GM12874 (cell line): ENCODE measurements at regions not wholly inside any gene's neighbourhood (a gene's known extent, or its start where the extent isn't known, plus 50 kb on each side); places are given as distances from the start of the nearest gene placed in this dataset.

Experiments
- TF ChIP-seq, protein P1 (sequence below): IDR thresholded peaks from 2 replicates; pipeline ENCODE4 v1.5.1; 2011; ENCODE audit warnings: low read depth, mild to moderate bottlenecking, control low read depth, low read length, moderate library complexity; ENCODE audit not compliant: insufficient read depth

DNA sequence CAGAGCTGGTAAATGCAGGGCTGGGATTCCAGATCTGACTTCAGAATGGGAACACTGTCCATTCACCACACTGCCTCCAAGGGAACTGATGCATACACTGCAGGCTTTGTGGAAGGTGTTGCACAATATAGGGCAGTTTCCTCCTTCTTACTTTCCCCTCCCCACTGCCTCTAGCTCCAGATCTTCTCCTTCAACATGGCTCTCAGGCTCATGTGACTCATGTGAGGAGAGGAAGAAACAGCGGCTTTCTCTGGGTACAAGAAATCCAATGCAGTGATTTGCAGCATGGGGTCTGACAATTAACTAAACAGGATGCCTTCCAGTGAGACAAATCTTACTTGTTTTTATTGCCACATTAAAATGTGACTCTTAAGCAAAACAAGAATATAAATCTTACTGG is 447.6 kb upstream of the CCDC196 start:
- TF ChIP-seq, protein P1, sequence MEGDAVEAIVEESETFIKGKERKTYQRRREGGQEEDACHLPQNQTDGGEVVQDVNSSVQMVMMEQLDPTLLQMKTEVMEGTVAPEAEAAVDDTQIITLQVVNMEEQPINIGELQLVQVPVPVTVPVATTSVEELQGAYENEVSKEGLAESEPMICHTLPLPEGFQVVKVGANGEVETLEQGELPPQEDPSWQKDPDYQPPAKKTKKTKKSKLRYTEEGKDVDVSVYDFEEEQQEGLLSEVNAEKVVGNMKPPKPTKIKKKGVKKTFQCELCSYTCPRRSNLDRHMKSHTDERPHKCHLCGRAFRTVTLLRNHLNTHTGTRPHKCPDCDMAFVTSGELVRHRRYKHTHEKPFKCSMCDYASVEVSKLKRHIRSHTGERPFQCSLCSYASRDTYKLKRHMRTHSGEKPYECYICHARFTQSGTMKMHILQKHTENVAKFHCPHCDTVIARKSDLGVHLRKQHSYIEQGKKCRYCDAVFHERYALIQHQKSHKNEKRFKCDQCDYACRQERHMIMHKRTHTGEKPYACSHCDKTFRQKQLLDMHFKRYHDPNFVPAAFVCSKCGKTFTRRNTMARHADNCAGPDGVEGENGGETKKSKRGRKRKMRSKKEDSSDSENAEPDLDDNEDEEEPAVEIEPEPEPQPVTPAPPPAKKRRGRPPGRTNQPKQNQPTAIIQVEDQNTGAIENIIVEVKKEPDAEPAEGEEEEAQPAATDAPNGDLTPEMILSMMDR: no peak

DNA sequence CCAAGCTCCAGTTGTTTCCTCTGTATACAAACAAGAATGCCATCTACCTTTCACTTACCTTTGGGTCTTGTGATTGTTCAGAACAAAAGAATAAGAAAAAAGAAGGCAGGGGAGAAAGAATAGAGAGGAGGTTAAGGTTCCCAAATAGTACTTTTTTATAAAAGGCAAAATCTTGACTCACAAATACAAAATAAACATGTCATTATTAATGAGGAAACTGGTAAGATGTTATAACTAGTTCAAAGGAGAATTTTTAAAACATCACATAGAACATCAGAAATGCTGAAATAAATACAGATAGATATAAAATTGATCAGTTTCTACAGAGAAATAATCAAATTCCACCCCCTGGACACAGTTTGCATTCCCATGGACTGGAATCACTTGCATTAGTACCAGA is 446.7 kb upstream of the CCDC196 start:
- TF ChIP-seq, protein P1: no peak

DNA sequence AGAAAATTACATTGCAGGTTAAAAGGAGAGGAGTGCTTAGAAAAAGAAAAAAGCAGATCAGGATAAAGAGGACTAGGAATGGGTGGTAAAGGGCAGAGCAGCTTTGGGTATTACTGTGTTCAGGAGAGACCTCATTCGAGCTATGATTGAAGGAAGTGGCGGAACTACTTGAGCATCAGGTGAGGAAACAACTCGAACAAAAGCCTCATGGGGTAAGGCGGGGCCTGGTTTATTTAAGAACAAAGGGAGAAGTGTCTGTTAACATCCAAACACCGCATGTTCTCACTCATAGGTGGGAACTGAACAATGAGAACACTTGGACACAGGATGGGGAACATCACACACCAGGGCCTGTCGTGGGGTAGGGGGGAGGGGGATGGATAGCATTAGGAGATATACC is 444.6 kb upstream of the CCDC196 start:
- TF ChIP-seq, protein P1: no peak

DNA sequence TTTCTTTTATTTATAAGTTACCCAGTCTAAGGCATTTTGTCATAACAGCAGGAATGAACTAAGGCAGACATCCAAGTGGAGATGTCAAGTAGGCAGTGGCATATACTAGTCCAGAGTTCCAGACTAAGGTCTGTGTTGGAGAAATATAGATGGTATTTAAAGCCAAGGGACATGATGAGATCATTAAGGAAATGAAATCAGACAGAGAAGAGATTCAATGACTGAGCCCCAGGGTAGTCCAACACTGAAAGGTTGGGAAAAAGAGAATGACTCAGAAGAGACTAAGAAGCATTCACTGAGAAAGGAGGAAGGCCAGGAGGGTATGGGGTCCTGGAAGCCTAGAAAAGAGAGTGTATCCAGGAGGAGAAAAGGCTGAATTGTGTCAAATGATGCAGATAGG is 442.2 kb upstream of the CCDC196 start:
- TF ChIP-seq, protein P1: no peak

DNA sequence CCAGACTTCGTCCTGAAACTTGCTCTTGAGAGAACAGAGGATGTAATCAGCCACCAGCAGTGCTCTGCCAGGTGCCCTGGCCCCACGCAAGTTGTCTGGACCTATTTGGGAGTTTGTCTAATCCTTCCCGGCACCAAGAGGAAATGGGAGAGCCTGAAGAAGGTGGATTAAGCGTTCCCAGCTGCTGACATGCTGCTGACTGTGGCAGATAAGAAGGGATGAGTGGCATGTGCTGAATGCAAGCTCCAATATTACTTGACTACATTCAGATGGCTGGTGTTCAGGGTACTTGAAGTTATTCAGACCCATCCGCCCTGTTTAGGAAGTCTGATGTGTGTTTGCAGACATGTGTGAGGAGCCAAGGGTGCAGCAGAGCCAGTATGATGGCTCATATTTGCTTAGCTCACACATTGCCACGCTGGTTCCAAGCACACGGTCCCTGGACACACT is 440.6 kb upstream of the CCDC196 start:
- TF ChIP-seq, protein P1: no peak

DNA sequence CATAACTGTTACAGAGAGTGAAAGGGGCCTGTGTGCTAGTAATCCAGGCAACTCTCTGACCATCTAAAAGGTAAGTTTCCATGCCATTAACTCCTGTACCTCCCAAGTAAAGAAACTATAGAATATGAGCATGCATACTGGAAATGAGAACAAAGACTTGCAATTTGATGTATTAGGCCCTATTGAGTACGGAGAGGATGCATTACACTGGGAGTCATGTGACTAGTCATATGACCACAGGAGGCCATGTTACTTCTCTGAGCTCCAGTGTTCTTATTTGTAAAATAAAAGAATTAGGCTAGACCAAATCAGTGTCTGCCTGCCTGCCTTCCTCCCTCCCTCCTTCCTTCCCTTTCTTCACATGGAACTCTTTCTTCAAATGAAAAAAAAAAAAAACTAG is 440.1 kb upstream of the CCDC196 start:
- TF ChIP-seq, protein P1: no peak

DNA sequence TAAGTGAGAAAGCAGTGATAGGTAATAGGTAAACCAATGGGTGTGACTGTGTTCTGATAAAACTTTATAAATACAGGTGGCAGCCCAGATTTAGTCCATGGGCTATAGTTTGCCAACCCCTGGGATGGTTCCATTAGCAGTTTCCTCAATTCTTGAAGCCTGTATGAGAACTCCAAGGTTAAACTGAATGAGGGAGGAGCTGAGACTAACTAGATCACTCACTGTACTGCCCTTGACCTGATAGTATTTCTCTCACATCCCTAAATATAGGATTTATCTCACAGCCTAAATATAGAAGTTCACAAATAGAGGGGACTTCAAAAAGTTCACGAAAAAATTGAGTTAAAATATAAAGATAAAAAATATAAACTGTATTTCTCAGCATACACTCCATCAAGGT is 439.6 kb upstream of the CCDC196 start:
- TF ChIP-seq, protein P1: no peak
